VCaP (cell line): ENCODE measurements at regions not wholly inside any gene's neighbourhood (a gene's known extent, or its start where the extent isn't known, plus 50 kb on each side); places are given as distances from the start of the nearest gene placed in this dataset.
"Not testable (repeated sequence)": the region's sequence is repeated elsewhere in the genome, so short reads cannot be mapped to it uniquely, and the experiment has no call there.

ENCODE experiments used
- H3K27ac ChIP-seq: fragments of 450-650 bp; 2 replicates; pipeline ENCODE4 v1.5.1; 2017
- TF ChIP-seq, protein P1 (sequence below): fragments of 450-650 bp; conservative IDR thresholded peaks from 2 replicates; pipeline ENCODE4 v1.5.1; 2017; ENCODE audit warnings: mild to moderate bottlenecking, moderate library complexity

DNA sequence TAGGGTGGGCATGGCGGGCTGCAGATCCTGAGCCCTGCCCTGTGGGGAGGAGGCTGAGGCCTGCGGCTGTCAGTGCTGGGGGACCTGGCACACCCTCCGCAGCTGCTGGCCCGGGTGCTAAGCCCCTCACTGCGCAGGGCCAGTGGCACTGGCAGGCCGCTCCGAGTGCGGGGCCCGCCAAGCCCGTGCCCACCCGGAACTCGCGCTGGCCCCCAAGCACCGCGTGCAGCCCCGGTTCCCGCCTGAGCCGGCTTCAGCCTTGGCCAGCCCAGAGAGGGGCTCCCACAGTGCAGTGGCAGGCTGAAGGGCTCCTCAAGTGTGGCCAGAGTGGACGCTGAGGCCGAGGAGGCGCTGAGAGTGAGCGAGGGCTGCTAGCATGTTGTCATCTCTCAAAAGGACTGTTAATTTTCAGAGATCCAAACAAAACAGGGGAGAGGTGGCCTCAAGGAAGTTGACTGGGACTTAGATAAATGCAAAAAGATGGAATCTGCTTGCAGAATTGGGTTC lies 74.5 kb upstream of the RBM24 start:
- no peak overlapping the region for H3K27ac ChIP-seq
- TF ChIP-seq, protein P1, sequence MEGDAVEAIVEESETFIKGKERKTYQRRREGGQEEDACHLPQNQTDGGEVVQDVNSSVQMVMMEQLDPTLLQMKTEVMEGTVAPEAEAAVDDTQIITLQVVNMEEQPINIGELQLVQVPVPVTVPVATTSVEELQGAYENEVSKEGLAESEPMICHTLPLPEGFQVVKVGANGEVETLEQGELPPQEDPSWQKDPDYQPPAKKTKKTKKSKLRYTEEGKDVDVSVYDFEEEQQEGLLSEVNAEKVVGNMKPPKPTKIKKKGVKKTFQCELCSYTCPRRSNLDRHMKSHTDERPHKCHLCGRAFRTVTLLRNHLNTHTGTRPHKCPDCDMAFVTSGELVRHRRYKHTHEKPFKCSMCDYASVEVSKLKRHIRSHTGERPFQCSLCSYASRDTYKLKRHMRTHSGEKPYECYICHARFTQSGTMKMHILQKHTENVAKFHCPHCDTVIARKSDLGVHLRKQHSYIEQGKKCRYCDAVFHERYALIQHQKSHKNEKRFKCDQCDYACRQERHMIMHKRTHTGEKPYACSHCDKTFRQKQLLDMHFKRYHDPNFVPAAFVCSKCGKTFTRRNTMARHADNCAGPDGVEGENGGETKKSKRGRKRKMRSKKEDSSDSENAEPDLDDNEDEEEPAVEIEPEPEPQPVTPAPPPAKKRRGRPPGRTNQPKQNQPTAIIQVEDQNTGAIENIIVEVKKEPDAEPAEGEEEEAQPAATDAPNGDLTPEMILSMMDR = no peak

DNA sequence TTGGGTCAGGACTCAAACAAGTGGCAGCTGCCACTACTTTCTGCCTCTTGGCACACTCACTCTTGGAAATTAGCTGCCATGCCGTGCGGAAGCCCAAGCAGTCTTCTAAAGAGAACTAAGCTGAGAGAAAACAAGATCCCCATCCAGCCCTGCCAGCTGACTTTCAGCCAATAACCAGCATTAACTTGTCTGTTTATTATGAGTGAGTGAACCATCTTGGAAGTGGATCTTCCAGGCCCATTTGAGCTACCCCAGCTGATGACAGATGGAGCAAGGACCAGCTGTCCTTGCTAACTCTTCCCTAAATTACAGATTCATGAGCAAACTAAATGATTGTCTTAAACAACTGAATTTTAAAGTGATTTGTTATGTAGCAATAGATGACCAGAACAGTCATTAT lies 73.9 kb upstream of the RBM24 start:
- H3K27ac ChIP-seq = no peak overlapping the region
- TF ChIP-seq, protein P1 = no peak

DNA sequence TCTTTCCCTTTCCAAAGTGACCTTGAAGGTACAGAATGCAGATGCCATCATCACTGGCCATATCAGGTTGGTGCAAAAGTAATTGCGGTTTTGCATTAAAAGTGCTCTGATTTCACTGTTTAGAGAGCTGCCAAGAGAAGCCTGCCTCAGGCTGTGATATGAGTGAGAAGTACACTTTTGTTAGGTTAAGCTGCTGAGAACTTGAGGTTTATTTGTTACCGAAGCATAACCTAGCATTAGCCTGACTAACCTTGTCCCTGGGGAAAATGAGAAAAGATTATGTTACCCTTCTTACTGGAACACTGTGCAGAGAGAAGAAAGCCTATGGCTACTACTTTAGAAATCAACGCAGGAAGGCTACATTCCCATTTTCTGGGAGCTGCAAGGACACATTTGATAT lies 70.5 kb upstream of the RBM24 start:
- TF ChIP-seq, protein P1 = no peak
- H3K27ac ChIP-seq = no peak overlapping the region

DNA sequence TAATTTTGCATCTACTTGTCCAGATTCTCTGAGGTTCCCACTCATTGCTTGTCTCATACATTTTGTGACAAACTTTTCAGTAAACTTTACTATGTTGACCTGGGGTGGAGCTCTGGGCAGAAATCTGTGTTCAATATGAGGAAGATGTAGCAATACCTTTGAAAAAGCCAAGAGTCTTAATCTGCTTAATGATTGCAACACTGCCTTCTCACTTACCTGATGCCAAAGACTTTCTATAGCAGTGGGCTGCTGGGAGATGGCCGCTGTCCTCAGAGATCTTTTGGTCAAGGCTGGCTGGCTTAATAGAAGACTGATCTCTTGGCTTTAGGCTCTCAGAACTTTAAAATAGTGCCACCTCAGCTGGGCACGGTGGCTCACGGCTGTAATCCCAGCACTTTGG lies 70.1 kb upstream of the RBM24 start:
- TF ChIP-seq, protein P1 = no peak

DNA sequence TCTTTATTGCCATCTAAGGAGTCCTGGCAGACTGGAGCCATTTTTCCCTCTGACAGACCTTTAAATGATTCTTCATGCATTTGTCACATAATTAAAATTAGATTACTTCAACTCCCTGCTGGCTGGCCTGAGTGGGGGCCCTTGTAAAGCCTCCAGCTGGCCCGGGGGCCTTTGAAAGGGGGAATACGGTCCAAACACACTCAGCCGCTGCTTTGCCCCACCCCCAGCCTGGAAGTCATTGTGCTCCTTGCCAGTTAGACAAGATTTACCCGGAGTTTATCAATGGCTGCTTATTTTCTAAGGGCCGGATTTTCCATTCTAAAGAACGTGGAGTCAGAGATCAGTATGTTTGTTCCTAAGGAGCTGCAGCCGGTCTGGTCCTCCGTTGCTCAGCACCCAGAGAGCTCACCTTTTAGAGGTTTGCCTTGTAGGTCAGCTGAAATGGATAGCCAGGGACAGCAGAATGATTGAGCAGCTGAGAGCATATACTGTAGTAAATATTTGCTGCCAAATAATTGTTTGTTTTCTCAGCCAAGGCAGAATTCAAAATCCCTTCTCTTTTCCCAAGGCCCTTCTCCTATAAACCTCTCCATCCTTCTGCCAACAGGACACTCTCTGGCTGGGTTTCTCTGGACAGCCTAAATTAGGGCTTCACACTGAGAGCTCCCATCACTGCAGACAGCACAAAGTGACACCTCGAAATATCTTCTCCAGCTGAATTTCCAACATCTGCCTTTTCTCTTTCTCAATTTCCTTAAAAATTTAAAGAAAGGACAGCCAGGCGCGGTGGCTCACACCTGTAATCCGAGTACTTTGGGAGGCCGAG lies 68.4 kb upstream of the RBM24 start:
- TF ChIP-seq, protein P1 = no peak
- peak overlapping the region; percentile 53 for H3K27ac ChIP-seq

More for the DNA sequence above, 70.1 kb upstream of the RBM24 start:
- no peak overlapping the region for H3K27ac ChIP-seq

DNA sequence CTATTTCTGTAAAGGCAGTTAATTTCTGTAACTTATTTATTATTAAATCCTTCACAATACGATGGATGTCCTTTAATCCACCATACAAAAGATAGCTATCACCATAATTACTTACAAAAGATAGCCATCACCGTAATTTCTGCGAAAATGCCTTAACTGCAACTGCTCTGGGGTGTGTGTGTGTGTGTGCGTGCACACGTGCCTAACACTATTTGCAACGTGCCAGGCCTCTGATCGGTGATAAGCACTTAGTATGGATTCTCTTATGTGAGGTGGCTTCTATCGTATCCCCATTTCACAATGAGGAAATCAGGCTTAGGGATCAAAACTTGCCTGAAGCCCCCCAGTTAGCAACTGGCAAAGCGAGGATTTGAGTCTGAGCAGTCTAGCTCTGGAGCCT lies 67.1 kb upstream of the RBM24 start:
- TF ChIP-seq, protein P1 = no peak

DNA sequence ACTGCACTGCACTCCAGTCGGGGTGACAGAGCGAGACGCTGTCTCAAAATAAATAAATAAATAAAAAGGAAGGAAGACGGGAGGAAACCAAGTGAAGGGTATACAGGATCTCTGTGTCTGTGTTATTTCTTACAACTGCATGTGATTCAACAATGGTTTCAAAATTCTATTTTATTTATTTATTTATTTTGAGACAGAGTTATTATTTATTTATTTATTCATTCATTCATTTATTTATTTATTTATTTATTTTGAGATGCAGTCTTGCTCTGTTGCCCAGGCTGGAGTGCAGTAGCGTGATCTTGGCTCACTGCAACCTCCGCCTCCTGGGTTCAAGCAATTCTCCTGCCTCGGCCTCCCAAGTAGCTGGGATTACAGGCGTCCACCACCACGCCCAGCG lies 64.2 kb upstream of the RBM24 start:
- H3K27ac ChIP-seq = not testable (repeated sequence)

More for the DNA sequence above, 67.1 kb upstream of the RBM24 start:
- H3K27ac ChIP-seq = peak overlapping the region; percentile 9; the same call in 1 of the 2 replicates
